ENCODE measurements at regions not wholly inside any gene's neighbourhood (a gene's known extent, or its start where the extent isn't known, plus 50 kb on each side); places are given as distances from the start of the nearest gene placed in this dataset.
"Not testable (repeated sequence)": the region's sequence is repeated elsewhere in the genome, so short reads cannot be mapped to it uniquely, and the experiment has no call there.

DNA sequence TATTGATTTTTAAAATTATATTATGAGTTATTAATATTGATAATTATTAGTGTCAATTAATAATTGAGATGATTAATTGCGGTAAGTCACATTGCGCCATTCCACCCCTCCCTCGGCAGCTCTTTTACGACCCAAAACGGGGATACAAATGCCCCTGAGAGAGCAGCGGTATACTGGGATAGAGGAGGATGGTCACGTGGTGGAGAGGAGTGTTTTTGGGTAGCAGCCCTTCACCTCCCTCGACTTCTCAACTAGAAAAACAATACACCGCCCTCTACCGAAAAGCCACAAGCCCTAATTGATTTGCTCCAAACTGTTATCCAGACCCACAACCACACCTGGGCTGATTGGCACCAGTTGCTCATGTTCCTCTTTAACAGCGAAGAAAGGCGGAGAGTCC is 71.0 kb downstream of the DAPL1 start:
- H3K4me3 Mint-ChIP-seq; ATAC-seq; H3K27ac Mint-ChIP-seq; H3K36me3 Mint-ChIP-seq; H3K9me3 Mint-ChIP-seq; H3K27me3 Mint-ChIP-seq; H3K4me1 Mint-ChIP-seq (ENCODE audit: low read depth in 2 of 2); DNase-seq (ENCODE audit: low spot score): not testable (repeated sequence)

DNA sequence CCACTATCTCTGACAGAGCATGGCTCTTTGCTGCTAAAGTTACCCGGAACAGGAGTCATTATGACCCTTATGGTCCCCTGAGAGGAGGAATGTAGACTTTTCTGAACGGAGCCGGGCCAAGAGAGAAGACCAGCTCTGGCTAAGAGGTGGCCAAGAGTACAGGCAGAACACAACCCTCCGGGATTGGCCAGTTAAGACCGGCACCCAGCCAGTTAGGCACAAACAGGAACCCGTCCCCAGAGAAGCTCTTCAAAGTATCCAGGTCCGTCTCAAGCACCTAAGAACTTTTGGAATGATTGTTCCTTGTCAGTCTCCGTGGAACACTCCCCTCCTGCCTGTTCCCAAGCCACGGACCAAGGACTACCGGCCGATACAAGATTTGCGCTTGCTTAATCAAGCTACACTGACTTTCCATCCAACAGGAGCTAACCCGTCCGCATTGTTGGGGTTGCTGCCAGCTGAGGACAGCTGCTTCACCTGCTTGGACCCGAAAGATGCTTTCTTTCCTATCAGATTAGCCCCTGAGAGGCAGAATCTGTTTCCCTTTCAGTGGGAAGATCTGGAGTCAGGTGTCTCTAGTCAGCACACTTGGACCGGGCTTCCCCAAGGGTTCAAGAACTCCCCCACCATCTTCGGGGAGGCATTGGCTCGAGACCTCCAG is 72.5 kb downstream of the DAPL1 start:
- not testable (repeated sequence) for H3K27ac Mint-ChIP-seq; H3K4me1 Mint-ChIP-seq (ENCODE audit: low read depth in 2 of 2); H3K4me3 Mint-ChIP-seq; DNase-seq (ENCODE audit: low spot score); H3K27me3 Mint-ChIP-seq; H3K36me3 Mint-ChIP-seq; H3K9me3 Mint-ChIP-seq; ATAC-seq

DNA sequence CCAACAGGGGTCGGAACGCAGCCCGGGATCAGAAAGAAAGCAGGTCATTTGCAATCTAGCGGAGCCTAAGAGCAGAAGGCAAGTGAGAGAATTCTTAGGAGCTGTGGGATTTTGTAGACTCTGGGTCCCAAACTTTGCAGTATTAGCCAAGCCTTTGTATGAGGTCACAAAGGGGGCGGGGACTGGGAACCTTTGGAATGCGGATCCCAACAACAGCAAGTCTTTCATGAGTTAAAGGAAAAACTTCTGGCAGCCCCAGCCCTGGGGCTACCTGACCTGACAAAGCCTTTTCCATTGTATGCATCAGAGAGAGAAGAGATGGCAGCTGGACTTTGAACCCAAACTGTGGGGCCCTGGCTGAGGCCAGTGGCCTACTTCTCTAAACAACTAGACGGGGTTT is 73.3 kb downstream of the DAPL1 start:
- not testable (repeated sequence) for H3K27ac Mint-ChIP-seq, H3K36me3 Mint-ChIP-seq

DNA sequence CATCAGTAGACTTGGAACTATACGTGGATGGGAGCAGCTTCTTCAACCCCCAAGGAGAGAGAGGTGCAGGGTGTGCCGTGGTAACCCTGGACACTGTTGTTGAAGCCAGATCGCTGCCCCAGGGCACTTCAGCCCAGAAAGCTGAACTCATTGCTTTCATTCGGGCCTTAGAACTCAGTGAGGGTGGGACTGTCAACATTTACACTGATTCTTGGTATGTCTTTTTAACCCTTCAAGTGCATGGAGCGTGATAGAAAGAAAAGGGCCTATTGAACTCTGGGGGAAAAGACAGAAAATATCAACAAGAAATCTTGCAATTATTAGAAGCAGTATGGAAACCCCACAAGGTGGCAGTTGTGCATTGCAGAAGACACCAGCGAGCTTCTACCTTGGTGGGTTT is 74.0 kb downstream of the DAPL1 start:
- not testable (repeated sequence) for H3K9me3 Mint-ChIP-seq; H3K27ac Mint-ChIP-seq; H3K36me3 Mint-ChIP-seq; H3K4me3 Mint-ChIP-seq; H3K4me1 Mint-ChIP-seq (ENCODE audit: low read depth in 2 of 2); ATAC-seq; H3K27me3 Mint-ChIP-seq; DNase-seq (ENCODE audit: low spot score)

More for the DNA sequence above, 73.3 kb downstream of the DAPL1 start:
- not testable (repeated sequence) for H3K27me3 Mint-ChIP-seq; H3K4me3 Mint-ChIP-seq; ATAC-seq; DNase-seq (ENCODE audit: low spot score); H3K9me3 Mint-ChIP-seq; H3K4me1 Mint-ChIP-seq (ENCODE audit: low read depth in 2 of 2)

DNA sequence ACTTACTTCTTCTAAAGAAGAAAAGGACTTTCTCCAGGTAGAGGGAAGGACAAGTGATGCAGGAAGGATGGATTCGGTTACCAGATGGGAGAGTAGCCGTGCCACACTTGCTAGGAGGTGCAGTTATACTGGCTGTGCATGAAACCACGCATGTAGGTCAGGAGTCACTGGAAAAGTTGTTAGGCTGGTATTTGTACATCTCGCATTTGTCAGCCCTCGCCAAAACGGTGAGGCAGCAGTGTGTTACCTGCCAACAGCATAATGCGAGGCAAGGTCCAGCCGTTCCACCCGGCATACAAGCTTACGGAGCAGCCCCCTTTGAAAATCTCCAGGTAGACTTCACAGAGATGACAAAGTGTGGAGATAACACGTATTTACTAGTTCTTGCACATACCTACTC is 74.5 kb downstream of the DAPL1 start:
- not testable (repeated sequence) for ATAC-seq; H3K36me3 Mint-ChIP-seq; H3K27me3 Mint-ChIP-seq; DNase-seq (ENCODE audit: low spot score); H3K9me3 Mint-ChIP-seq; H3K4me1 Mint-ChIP-seq (ENCODE audit: low read depth in 2 of 2); H3K27ac Mint-ChIP-seq; H3K4me3 Mint-ChIP-seq

DNA sequence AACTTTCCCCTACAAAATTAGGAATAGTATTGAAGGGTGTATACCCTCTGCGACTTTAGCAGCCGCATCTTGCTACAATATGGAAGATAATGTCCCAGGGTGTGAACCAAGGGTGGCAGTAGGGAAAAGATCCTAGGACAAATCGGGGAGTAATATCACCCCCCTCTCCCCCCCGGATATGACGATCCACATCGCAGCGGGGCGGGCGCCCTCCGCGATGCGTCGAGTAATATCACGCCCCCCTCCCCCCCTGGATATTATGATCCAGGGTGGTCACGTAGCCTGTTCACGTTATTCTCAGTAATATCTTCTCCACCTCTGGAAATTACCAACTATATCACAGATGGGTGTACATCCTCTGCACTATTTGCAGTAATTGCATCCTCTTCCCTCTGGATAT is 82.9 kb downstream of the DAPL1 start:
- no peak for DNase-seq (ENCODE audit: low spot score)
- Mint-ChIP-seq H3K27ac (no peak overlapping the region), H3K4me1 (ENCODE audit: low read depth in 2 of 2) (no peaks in the 10 kb centered on the region), H3K4me3 (no peak overlapping the region), H3K27me3 (peaks cover 0 to 3% of the 10 kb centered on the region in 2 donors), H3K9me3 (no peaks in the 10 kb centered on the region), H3K36me3 (no peaks in the 10 kb centered on the region)
- no peak for ATAC-seq

DNA sequence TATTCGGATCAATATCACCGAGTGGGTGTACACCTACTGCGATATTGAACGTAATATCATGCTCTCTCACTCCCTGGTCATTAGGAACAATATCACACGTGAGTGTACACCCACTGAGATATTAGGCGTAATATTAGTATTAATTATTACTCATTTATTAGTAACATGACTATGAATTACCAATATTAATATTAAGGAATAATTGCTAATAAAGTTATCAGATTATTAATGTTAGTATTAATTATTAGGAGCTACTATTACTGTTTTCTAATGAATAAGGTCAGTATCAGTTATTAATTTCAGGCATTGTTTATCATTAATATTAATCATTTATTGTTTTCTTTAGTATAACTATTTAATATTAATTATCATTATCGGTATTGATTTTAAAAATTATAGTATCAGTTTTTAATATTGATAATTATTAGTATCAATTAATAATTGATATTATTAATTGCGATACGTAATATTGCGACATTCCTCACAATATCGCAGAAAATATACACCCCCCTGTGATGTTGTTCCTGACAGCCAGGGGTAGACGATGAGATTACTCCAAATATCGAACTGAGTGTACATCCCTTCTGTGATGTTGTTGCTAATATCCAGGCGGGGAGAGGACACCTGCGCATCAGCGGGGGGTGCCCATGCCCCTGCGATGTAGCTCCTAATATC is 84.2 kb downstream of the DAPL1 start:
- Mint-ChIP-seq H3K27ac (no peak overlapping the region), H3K4me3 (no peak overlapping the region), H3K36me3 (no peaks in the 10 kb centered on the region), H3K4me1 (ENCODE audit: low read depth in 2 of 2) (no peaks in the 10 kb centered on the region), H3K9me3 (no peaks in the 10 kb centered on the region), H3K27me3 (peaks cover 0 to 3% of the 10 kb centered on the region in 2 donors)
- ATAC-seq (no peak), DNase-seq (ENCODE audit: low spot score) (no peak)

DNA sequence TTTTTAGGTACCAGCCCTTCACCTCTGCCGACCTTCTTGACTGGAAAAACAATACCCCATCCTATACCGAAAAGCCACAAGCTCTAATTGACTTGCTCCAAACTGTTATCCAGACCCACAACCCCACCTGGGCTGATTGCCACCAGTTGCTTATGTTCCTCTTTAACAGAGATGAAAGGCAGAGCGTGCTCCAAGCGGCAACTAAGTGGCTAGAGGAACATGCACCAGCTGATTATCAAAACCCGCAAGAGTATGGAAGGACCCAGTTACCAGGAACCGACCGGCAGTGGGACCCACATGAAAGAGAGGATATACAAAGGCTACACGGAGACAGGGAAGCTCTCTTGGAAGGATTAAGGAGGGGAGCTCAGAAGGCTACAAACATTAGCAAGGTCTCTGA is 86.1 kb upstream of the TANC1 start:
- Mint-ChIP-seq H3K36me3 (no peaks in the 10 kb centered on the region), H3K27ac (no peak overlapping the region), H3K27me3 (peaks cover 5 to 7% of the 10 kb centered on the region in 2 donors), H3K4me1 (ENCODE audit: low read depth in 2 of 2) (no peaks in the 10 kb centered on the region), H3K4me3 (no peak overlapping the region), H3K9me3 (no peaks in the 10 kb centered on the region)
- DNase-seq (ENCODE audit: low spot score), result no peak
- no peak for ATAC-seq

DNA sequence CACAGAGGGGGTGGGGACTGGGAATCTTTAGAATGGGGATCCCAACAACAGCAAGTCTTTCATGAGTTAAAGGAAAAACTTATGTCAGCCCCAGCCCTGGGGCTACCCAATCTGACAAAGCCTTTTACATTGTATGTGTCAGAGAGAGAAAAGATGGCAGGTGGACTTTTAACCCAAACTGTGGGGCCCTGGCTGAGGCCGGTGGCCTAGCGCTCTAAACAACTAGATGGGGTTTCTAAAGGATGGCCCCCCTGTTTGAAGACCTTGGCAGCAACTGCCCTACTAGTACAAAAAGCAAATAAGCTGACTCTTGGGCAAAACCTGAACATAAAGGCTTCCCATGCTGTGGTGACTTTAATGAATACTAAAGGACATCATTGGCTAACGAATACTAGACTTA is 83.9 kb upstream of the TANC1 start:
- not testable (repeated sequence) for H3K36me3 Mint-ChIP-seq; H3K4me3 Mint-ChIP-seq; H3K27me3 Mint-ChIP-seq; H3K9me3 Mint-ChIP-seq; H3K27ac Mint-ChIP-seq; DNase-seq (ENCODE audit: low spot score); H3K4me1 Mint-ChIP-seq (ENCODE audit: low read depth in 2 of 2); ATAC-seq

DNA sequence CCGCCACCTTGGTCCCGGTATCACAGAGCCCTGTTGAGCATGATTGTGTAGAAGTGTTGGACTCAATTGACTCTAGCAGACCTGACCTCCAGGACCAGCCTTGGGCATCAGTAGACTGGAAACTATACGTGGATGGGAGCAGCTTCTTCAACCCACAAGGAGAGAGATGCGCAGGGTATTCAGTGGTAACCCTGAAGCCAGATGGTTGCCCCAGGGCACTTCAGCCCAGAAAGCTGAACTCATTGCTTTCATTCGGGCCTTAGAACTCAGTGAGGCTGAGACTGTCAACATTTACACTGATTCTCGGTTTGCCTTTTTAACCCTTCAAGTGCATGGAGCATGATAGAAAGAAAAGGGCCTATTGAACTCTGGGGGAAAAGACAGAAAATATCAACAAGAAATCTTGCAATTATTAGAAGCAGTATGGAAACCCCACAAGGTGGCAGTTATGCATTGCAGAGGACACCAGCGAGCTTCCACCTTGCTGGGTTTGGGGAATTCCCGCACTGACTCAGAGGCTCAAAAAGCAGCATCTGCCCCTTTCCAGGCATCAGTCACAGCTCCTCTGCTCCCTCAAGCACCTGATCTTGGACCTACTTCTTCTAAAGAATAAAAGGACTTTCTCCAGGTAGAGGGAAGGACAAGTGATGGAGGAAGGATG is 83.3 kb upstream of the TANC1 start:
- DNase-seq (ENCODE audit: low spot score), result not testable (repeated sequence)

DNA sequence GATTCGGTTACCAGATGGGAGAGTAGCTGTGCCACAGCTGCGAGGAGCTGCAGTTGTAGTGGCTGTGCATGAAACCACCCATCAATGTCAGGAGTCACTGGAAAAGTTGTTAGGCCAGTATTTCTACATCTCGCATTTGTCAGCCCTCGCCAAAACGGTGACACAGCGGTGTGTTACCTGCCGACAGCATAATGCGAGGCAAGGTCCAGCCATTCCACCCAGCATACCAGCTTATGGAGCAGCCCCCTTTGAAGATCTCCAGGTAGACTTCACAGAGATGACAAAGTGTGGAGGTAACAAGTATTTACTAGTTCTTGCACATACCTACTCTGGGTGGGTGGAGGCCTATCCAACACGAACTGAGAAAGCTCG is 82.8 kb upstream of the TANC1 start:
- ATAC-seq; H3K27me3 Mint-ChIP-seq; DNase-seq (ENCODE audit: low spot score); H3K36me3 Mint-ChIP-seq; H3K4me3 Mint-ChIP-seq; H3K27ac Mint-ChIP-seq; H3K4me1 Mint-ChIP-seq (ENCODE audit: low read depth in 2 of 2); H3K9me3 Mint-ChIP-seq: not testable (repeated sequence)

More for the DNA sequence above, 83.3 kb upstream of the TANC1 start:
- not testable (repeated sequence) for H3K27ac Mint-ChIP-seq; ATAC-seq; H3K9me3 Mint-ChIP-seq; H3K27me3 Mint-ChIP-seq; H3K36me3 Mint-ChIP-seq; H3K4me3 Mint-ChIP-seq; H3K4me1 Mint-ChIP-seq (ENCODE audit: low read depth in 2 of 2)

DNA sequence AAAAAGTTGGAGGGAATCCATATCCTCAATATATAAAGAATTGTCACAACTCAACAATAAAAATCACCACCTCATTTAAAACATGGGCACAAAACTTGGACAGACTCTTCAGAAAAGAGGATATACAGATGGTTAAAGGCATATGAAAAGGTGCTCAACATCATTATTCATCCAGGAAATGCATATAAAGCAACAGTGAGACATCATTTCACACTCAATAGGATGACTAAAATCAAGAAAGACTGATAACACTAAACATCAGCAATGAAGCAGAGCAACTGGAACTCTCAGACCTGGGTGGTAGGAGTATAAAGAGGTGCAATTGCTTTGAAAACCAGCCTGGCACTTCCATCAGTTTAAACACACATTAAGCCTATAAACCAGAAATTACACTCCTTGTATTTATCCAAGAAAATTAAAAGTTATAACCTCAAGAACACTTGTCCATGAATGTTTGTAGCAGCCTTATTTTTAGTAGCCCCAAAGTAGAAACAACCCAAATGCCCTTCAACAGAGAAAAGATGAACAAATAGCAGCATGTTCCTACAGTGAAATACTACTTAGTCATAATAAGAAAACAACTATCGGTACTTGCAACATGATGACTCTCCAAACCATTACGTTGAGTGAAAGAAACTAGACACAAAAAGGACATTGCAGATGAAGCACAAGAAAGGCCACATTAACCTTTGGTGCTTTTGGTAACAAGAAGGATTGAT is 79.1 kb upstream of the TANC1 start:
- DNase-seq (ENCODE audit: low spot score) (no peak), ATAC-seq (no peak)
- Mint-ChIP-seq H3K27me3 (peaks cover 8 to 19% of the 10 kb centered on the region in 2 donors), H3K4me1 (ENCODE audit: low read depth in 2 of 2) (no peaks in the 10 kb centered on the region), H3K27ac (no peak overlapping the region), H3K36me3 (no peaks in the 10 kb centered on the region), H3K9me3 (no peaks in the 10 kb centered on the region), H3K4me3 (no peak overlapping the region)

DNA sequence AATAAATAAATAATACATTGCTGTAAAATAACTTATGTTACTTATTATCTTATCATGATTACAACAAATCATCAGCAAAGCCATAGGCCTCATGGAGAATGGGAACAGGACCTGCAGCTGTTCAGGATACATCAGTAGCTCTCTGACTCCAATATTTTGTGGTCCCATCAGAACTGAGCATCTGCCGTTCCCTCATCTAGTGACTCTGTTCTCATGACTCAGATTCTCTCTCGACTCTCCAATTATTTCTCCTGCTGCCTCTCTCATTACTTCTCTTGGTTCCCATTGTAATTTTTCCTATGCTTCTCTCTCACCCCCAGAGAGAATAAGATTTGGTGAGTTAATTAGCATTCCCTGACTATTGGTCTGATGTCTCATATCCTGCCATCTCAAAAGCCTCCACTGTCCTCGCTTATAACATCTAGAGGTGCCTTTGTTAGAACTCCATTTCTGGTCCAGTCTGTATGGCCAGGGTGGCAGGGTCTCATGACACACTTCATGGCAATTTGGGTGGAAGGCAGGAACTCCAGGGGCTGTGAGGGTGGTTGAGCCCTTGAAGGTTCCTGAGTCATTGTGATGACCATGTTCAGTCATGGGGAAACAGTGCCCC is 78.0 kb upstream of the TANC1 start:
- Mint-ChIP-seq H3K4me1 (ENCODE audit: low read depth in 2 of 2) (no peaks in the 10 kb centered on the region), H3K4me3 (no peak overlapping the region), H3K27ac (no peak overlapping the region), H3K9me3 (no peaks in the 10 kb centered on the region), H3K36me3 (no peaks in the 10 kb centered on the region), H3K27me3 (peaks cover 8 to 19% of the 10 kb centered on the region in 2 donors)
- DNase-seq (ENCODE audit: low spot score) (no peak), ATAC-seq (no peak)

DNA sequence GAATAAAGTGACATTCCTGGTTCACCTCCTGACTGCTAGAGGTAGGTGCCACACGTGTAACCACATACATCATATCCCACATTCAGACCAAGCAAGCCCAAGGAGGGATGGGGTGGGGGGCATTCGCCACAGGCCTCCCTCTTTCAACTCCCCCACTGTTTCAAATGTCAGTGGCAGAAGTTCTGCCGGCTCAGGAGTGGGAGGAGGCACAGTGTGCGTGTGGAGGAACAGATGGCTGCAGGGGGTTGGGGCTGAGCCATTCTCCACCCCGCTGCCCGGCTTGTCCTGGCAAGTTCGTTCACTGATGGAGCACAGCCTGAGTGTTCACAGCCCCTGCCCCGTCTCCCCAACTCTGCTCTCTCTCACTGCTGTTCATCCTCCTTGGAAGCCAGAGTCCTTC is 75.4 kb upstream of the TANC1 start:
- H3K27me3 Mint-ChIP-seq, result peaks cover 8 to 14% of the 10 kb centered on the region in 2 donors
- H3K4me3 Mint-ChIP-seq, result no peak overlapping the region
- no peak overlapping the region for H3K27ac Mint-ChIP-seq
- no peaks in the 10 kb centered on the region for H3K36me3 Mint-ChIP-seq
- H3K9me3 Mint-ChIP-seq, result no peaks in the 10 kb centered on the region
- no peaks in the 10 kb centered on the region for H3K4me1 Mint-ChIP-seq (ENCODE audit: low read depth in 2 of 2)
- DNase-seq (ENCODE audit: low spot score), result no peak
- peak; percentile 9 to 20 for ATAC-seq
